Heart right ventricle (tissue), 16 donors: ENCODE measurements at regions not wholly inside any gene's neighbourhood (a gene's known extent, or its start where the extent isn't known, plus 50 kb on each side); places are given as distances from the start of the nearest gene placed in this dataset.

Experiments
- ATAC-seq, 8 donors: fragments of 200-7000 bp; cut with Tn5 transposase; one replicate each; pipeline ENCODE4 v1.9.1; 2020; ENCODE audit warnings: mild to moderate bottlenecking in 8 of 8, moderate library complexity in 8 of 8, moderate number of reproducible peaks in 1 of 8
- DNase-seq, 2 donors: peaks; one replicate each; pipeline ENCODE4 v3.0.0-alpha.2; 2020
- H3K27ac ChIP-seq, 10 donors: fragments of 200-600 bp; sonication (generic) in 2 of 10; one replicate each; pipeline versions ENCODE4 v1.5.0 to v1.8.0; 2020 to 2022; ENCODE audit warnings: mild to moderate bottlenecking in 3 of 10
- H3K27me3 ChIP-seq, 7 donors: fragments of 200-600 bp; one replicate each; pipeline ENCODE4 v1.8.0; 2021 to 2022; ENCODE audit warnings: mild to moderate bottlenecking in 2 of 7
- H3K36me3 ChIP-seq, 9 donors: fragments of 200-600 bp; sonication (generic) in 1 of 9; one replicate each; pipeline versions ENCODE4 v1.5.0 to v1.8.0; 2020 to 2022; ENCODE audit warnings: mild to moderate bottlenecking in 2 of 9
- H3K4me1 ChIP-seq, 9 donors: fragments of 200-600 bp; sonication (generic) in 1 of 9; one replicate each; pipeline versions ENCODE4 v1.5.0 to v1.8.0; 2020 to 2022; ENCODE audit warnings: mild to moderate bottlenecking in 4 of 9
- H3K4me3 ChIP-seq, 10 donors: fragments of 200-600 bp; sonication (generic) in 2 of 10; one replicate each; pipeline versions ENCODE4 v1.5.0 to v1.8.0; 2020 to 2022; ENCODE audit warnings: mild to moderate bottlenecking in 7 of 10, moderate library complexity in 2 of 10
- H3K9me3 ChIP-seq, 11 donors: fragments of 200-600 bp in 10 of 11; sonication (generic) in 2 of 11; one replicate each; pipeline versions ENCODE4 v1.5.0 to v1.8.0; 2013 to 2022; ENCODE audit warnings: mild to moderate bottlenecking in 2 of 11, control low read depth in 1 of 11, moderate library complexity in 1 of 11
- WGBS, 2 donors: extraction: QIAGEN DNeasy Blood & Tissue Kit; methylation state at CpG; one replicate each; pipeline ENCODE4 v1.1.7; 2013; ENCODE audit warnings: inconsistent platforms in 1 of 2; 5-methylcytosine and 5-hydroxymethylcytosine counted together
- intact Hi-C, 10 donors: fragments of 100-400 bp; cut with DNase I; formaldehyde crosslinking; loops; one replicate each; pipeline versions ENCODE4 v1.11.1 to v1.14.2; 2022
- TF ChIP-seq, protein P1 (sequence below), 9 donors: fragments of 200-600 bp; sonication (generic) in 2 of 9; IDR thresholded peaks; one replicate each; pipeline versions ENCODE4 v1.5.0 to v1.8.0; 2021 to 2022; ENCODE audit warnings: antibody characterized with exemption in 9 of 9, mild to moderate bottlenecking in 5 of 9, moderate library complexity in 1 of 9
- donor health status: Arrhythmogenic right ventricular cardiomyopathy.
- donor health status: ischemic (EF 13 %, LVEDD 7.1; RV severe dilation, severe dysfunction).
- donor health status: healthy with polysubstance abuse.
- donor health status: DM: no; HTN: yes; CAD: no.
- donor health status: DM: no; HTN: no; CAD: no.
- donor health status: ischemic (EF 25% LVEDD 6.9; RV normal size, moderate dysfunction).
- donor health status: ischemic (EF 25% LVEDD 5.7; RV mildly dilated, moderate dysfunction).
- donor health status: healthy.
- donor health status: DM: yes; HTN: yes; CAD: no.
- donor health status: Ischemic cardiomyopathy.
- donor health status: ischemic (EF 35%, LVEDD 5.7; RV mildly dilated, moderate dysfunction).
- donor health status: nonischemic (EF 11% LVEDD 7.7; RV severe dilation, severe dysfunction).
- donor health status: DM: yes; HTN: yes; CAD: no.
- donor health status: PGD.
- donor health status: ischemic (EF 29% LVEDD 5.4; RV normal size, mild dysfunction).
- donor health status: nonischemic (EF 23%, LVEDD 6.1; RV moderate dilation, normal function).

DNA sequence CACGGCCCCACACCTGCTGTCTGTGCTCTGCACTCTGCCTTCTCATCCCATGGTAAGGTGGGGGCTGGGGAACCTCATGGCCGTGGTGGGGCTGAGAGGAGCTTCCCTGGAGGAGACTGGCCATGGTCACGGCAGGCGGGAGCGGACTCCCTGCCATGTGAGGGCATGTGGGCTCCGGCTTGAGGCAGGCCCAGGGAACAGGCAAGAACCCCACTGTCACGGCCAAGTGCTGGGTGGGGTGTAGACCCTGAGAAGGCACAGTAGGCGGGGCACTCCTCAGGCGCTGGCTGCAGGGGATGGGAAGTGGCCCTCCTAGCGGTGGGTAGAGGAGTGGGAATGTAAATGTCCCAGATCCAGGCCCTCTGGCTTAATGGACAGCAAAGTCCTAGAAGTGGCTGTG, 1262.7 kb downstream of the BRD1 start:
- TF ChIP-seq, protein P1, sequence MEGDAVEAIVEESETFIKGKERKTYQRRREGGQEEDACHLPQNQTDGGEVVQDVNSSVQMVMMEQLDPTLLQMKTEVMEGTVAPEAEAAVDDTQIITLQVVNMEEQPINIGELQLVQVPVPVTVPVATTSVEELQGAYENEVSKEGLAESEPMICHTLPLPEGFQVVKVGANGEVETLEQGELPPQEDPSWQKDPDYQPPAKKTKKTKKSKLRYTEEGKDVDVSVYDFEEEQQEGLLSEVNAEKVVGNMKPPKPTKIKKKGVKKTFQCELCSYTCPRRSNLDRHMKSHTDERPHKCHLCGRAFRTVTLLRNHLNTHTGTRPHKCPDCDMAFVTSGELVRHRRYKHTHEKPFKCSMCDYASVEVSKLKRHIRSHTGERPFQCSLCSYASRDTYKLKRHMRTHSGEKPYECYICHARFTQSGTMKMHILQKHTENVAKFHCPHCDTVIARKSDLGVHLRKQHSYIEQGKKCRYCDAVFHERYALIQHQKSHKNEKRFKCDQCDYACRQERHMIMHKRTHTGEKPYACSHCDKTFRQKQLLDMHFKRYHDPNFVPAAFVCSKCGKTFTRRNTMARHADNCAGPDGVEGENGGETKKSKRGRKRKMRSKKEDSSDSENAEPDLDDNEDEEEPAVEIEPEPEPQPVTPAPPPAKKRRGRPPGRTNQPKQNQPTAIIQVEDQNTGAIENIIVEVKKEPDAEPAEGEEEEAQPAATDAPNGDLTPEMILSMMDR (IDR thresholded peaks at IDR 0.05): no peak
- WGBS, 2 donors: 84 to 85% methylated on average over 10 of the region's 10 CpGs
- ATAC-seq (no peak), DNase-seq (no peak)
- Histone ChIP-seq H3K9me3 (peaks cover 0 to 6% (median 0%) of the 10 kb centered on the region in 11 donors), H3K27ac (no peak overlapping the region), H3K27me3 (peaks cover 0 to 39% (median 12%) of the 10 kb centered on the region in 7 donors), H3K36me3 (no peaks in the 10 kb centered on the region), H3K4me3 (no peak overlapping the region), H3K4me1 (no peaks in the 10 kb centered on the region)
- intact Hi-C loops: no loop called here

DNA sequence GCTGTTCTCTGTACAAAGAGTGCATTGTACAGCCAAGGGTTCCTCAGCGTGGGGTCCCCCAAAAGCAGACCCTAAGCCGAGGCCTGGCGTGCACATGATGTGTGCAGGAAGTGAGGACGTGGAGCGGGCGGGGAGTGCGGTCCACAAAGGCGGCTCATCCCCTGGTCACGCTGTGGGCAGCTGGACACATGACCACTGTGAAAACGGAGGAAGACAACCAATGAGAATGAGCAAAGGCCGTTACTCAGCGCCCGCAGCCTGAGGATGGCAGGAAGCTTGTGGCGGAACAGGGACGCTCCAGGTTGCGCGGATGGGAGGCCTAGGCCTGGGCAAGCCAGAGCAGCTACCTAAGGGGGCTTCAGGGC, 1263.7 kb downstream of the BRD1 start:
- intact Hi-C loops: no loop called here
- Histone ChIP-seq H3K36me3 (no peaks in the 10 kb centered on the region), H3K27ac (no peak overlapping the region), H3K9me3 (no peaks in the 10 kb centered on the region), H3K27me3 (peaks cover 0 to 41% (median 12%) of the 10 kb centered on the region in 7 donors), H3K4me1 (no peaks in the 10 kb centered on the region), H3K4me3 (no peak overlapping the region)
- ATAC-seq (no peak), DNase-seq (no peak)
- TF ChIP-seq, protein P1 (IDR thresholded peaks at IDR 0.05): no peak
- WGBS, 2 donors: 92 to 93% methylated on average over 17 of the region's 17 CpGs

GRCh38 chr22:48563118-48563965, 1264.3 kb downstream of the BRD1 start:
- Histone ChIP-seq H3K36me3 (no peaks in the 10 kb centered on the region), H3K27me3 (peaks cover 0 to 36% (median 12%) of the 10 kb centered on the region in 7 donors), H3K4me1 (no peaks in the 10 kb centered on the region), H3K27ac (no peak overlapping the region), H3K9me3 (no peaks in the 10 kb centered on the region), H3K4me3 (no peak overlapping the region)
- TF ChIP-seq, protein P1 (IDR thresholded peaks at IDR 0.05): no peak
- 82 to 86% methylated on average over 30 of the region's 30 CpGs for WGBS, 2 donors
- no peak for DNase-seq
- intact Hi-C loops: no loop called here
- ATAC-seq: no peak

DNA sequence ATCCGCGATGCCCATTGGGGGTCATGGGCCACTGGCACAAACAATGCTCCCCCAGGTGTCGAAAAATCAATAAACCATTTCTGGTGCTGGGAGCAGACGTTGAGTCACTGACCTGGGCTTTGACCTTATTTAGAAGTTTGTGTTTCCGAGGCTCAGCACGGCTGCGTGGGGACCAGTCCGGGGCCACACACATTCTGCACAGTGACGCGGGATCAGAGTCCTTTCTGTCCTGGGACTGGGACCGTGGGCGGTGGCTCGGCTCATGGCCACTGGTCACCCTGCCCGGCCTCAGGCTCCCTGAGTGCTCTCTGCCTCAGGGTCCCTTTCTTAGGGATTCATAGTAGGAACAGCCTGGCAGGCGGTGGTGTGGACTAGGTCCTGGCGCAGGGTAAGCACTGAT, 1266.0 kb downstream of the BRD1 start:
- ATAC-seq (no peak), DNase-seq (no peak)
- Histone ChIP-seq H3K36me3 (no peaks in the 10 kb centered on the region), H3K27me3 (peaks cover 0 to 27% (median 6%) of the 10 kb centered on the region in 7 donors), H3K4me1 (no peaks in the 10 kb centered on the region), H3K4me3 (no peak overlapping the region), H3K9me3 (no peaks in the 10 kb centered on the region), H3K27ac (no peak overlapping the region)
- intact Hi-C loops: no loop called here
- WGBS, 2 donors: 84 to 86% methylated on average over 16 of the region's 16 CpGs
- TF ChIP-seq, protein P1 (IDR thresholded peaks at IDR 0.05): no peak
